Gastroesophageal sphincter (tissue), 3 donors: ENCODE measurements at regions not wholly inside any gene's neighbourhood (a gene's known extent, or its start where the extent isn't known, plus 50 kb on each side); places are given as distances from the start of the nearest gene placed in this dataset.

Source experiments
- CTCF ChIP-seq, 4 experiments: fragments of 200-600 bp in 2 of 4; fragments of 450-650 bp in 2 of 4; sonication (generic) in 1 of 4; IDR thresholded peaks; one replicate each; pipeline ENCODE4 v1.5.1; 2017 to 2019; ENCODE audit warnings: antibody characterized with exemption in 4 of 4, mild to moderate bottlenecking in 2 of 4, moderate library complexity in 2 of 4
- EP300 ChIP-seq: sonication (generic); formaldehyde crosslinking; IDR thresholded peaks from one replicate; pipeline ENCODE4 v1.6.1; 2017; ENCODE audit warnings: antibody characterized with exemption, mild to moderate bottlenecking
- POLR2A ChIP-seq, 2 donors: fragments of 450-650 bp; IDR thresholded peaks; one replicate each; pipeline ENCODE4 v1.6.1; 2017; ENCODE audit warnings: antibody characterized with exemption in 2 of 2, mild to moderate bottlenecking in 2 of 2, moderate library complexity in 1 of 2
- POLR2AphosphoS5 ChIP-seq: sonication (generic); formaldehyde crosslinking; IDR thresholded peaks from one replicate; pipeline ENCODE4 v1.6.1; 2017; ENCODE audit warnings: antibody characterized with exemption

GRCh38 chr14:82854901-82855300 lies 1321.2 kb upstream of the SEL1L start:
- no peak for TF ChIP-seq CTCF (IDR thresholded peaks at IDR 0.05)
- TF ChIP-seq POLR2A (IDR thresholded peaks at IDR 0.05): no peak
- no peak for TF ChIP-seq POLR2AphosphoS5
- no peak for TF ChIP-seq EP300
